ENCODE measurements at regions not wholly inside any gene's neighbourhood (a gene's known extent, or its start where the extent isn't known, plus 50 kb on each side); places are given as distances from the start of the nearest gene placed in this dataset.

GRCh38 chr14:34302654-34303053, 159.4 kb downstream of the SPTSSA start:
- Histone ChIP-seq H2AFZ (ENCODE audit: low read length) (no peak overlapping the region), H3K4me2 (ENCODE audit: insufficient read depth, low read length) (no peak overlapping the region), H3K4me1 (ENCODE audit: insufficient read depth, low read length) (no peaks in the 10 kb centered on the region), H4K20me1 (ENCODE audit: insufficient read depth, low read length) (no peaks in the 10 kb centered on the region), H3K9me3 (ENCODE audit: low read depth, low read length) (no peaks in the 10 kb centered on the region), H3K27me3 (ENCODE audit: insufficient read depth, low read length) (no peaks in the 10 kb centered on the region), H3K79me2 (ENCODE audit: insufficient read depth, low read length) (no peaks in the 10 kb centered on the region), H3K4me3 (ENCODE audit: insufficient read depth, low read length) (no peak overlapping the region), H3K36me3 (ENCODE audit: insufficient read depth, low read length) (no peaks in the 10 kb centered on the region), H3K27ac (ENCODE audit: low read depth, low read length) (no peak overlapping the region)
- DNase-seq (ENCODE audit: insufficient read length, low spot score, missing footprints), result no peak
- no peak for TF ChIP-seq CTCF (IDR thresholded peaks at IDR 0.05; ENCODE audit: extremely low read depth, low read depth, low read length)

GRCh38 chr14:34300882-34301734, 160.9 kb downstream of the SPTSSA start:
- Histone ChIP-seq H3K4me3 (ENCODE audit: insufficient read depth, low read length) (no peak overlapping the region), H3K27me3 (ENCODE audit: insufficient read depth, low read length) (no peaks in the 10 kb centered on the region), H3K9me3 (ENCODE audit: low read depth, low read length) (no peaks in the 10 kb centered on the region), H3K4me2 (ENCODE audit: insufficient read depth, low read length) (no peak overlapping the region), H4K20me1 (ENCODE audit: insufficient read depth, low read length) (no peaks in the 10 kb centered on the region), H3K4me1 (ENCODE audit: insufficient read depth, low read length) (no peaks in the 10 kb centered on the region), H3K36me3 (ENCODE audit: insufficient read depth, low read length) (no peaks in the 10 kb centered on the region), H3K27ac (ENCODE audit: low read depth, low read length) (no peak overlapping the region), H3K79me2 (ENCODE audit: insufficient read depth, low read length) (no peaks in the 10 kb centered on the region), H2AFZ (ENCODE audit: low read length) (no peak overlapping the region)
- peak; percentile 64 for TF ChIP-seq CTCF (IDR thresholded peaks at IDR 0.05; ENCODE audit: extremely low read depth, low read depth, low read length)
- DNase-seq (ENCODE audit: insufficient read length, low spot score, missing footprints), result peak; percentile 85

- Histone ChIP-seq H3K36me3 (ENCODE audit: insufficient read depth, low read length) (no peaks in the 10 kb centered on the region), H3K4me1 (ENCODE audit: insufficient read depth, low read length) (no peaks in the 10 kb centered on the region), H4K20me1 (ENCODE audit: insufficient read depth, low read length) (no peaks in the 10 kb centered on the region), H3K27ac (ENCODE audit: low read depth, low read length) (no peak overlapping the region), H3K79me2 (ENCODE audit: insufficient read depth, low read length) (no peaks in the 10 kb centered on the region), H3K4me2 (ENCODE audit: insufficient read depth, low read length) (no peak overlapping the region), H3K4me3 (ENCODE audit: insufficient read depth, low read length) (no peak overlapping the region), H2AFZ (ENCODE audit: low read length) (no peak overlapping the region), H3K27me3 (ENCODE audit: insufficient read depth, low read length) (no peaks in the 10 kb centered on the region), H3K9me3 (ENCODE audit: low read depth, low read length) (no peaks in the 10 kb centered on the region)
- DNase-seq (ENCODE audit: insufficient read length, low spot score, missing footprints), result no peak
- TF ChIP-seq CTCF (IDR thresholded peaks at IDR 0.05; ENCODE audit: extremely low read depth, low read depth, low read length), result no peak
Observed at GRCh38 chr14:34300330-34300729, 161.7 kb downstream of the SPTSSA start.

- Histone ChIP-seq H3K4me2 (ENCODE audit: insufficient read depth, low read length) (no peak overlapping the region), H4K20me1 (ENCODE audit: insufficient read depth, low read length) (no peaks in the 10 kb centered on the region), H3K27me3 (ENCODE audit: insufficient read depth, low read length) (no peaks in the 10 kb centered on the region), H3K79me2 (ENCODE audit: insufficient read depth, low read length) (no peaks in the 10 kb centered on the region), H3K27ac (ENCODE audit: low read depth, low read length) (no peak overlapping the region), H3K36me3 (ENCODE audit: insufficient read depth, low read length) (no peaks in the 10 kb centered on the region), H3K4me1 (ENCODE audit: insufficient read depth, low read length) (no peaks in the 10 kb centered on the region), H3K9me3 (ENCODE audit: low read depth, low read length) (no peaks in the 10 kb centered on the region), H3K4me3 (ENCODE audit: insufficient read depth, low read length) (no peak overlapping the region), H2AFZ (ENCODE audit: low read length) (no peak overlapping the region)
- TF ChIP-seq CTCF (IDR thresholded peaks at IDR 0.05; ENCODE audit: extremely low read depth, low read depth, low read length), result no peak
- no peak for DNase-seq (ENCODE audit: insufficient read length, low spot score, missing footprints)
Observed at GRCh38 chr14:34299360-34299759, 162.7 kb downstream of the SPTSSA start.

All from osteoblast (primary cell).